GM12864 (cell line): ENCODE measurements at regions not wholly inside any gene's neighbourhood (a gene's known extent, or its start where the extent isn't known, plus 50 kb on each side); places are given as distances from the start of the nearest gene placed in this dataset.

Experiments
- DNase-seq: peaks from one replicate; pipeline ENCODE4 v3.0.0-alpha.2; 2011; ENCODE audit warnings: low read depth
- H3K4me3 ChIP-seq: 2 replicates; pipeline ENCODE4 v1.5.1; 2011; ENCODE audit warnings: mild to moderate bottlenecking, low read depth, low read length, control low read depth
- TF ChIP-seq, protein P1 (sequence below): IDR thresholded peaks from 2 replicates; pipeline ENCODE4 v1.5.1; 2011; ENCODE audit warnings: low read depth, mild to moderate bottlenecking, moderate library complexity, low read length, control low read depth, inconsistent platforms; ENCODE audit errors: missing control alignments

DNA sequence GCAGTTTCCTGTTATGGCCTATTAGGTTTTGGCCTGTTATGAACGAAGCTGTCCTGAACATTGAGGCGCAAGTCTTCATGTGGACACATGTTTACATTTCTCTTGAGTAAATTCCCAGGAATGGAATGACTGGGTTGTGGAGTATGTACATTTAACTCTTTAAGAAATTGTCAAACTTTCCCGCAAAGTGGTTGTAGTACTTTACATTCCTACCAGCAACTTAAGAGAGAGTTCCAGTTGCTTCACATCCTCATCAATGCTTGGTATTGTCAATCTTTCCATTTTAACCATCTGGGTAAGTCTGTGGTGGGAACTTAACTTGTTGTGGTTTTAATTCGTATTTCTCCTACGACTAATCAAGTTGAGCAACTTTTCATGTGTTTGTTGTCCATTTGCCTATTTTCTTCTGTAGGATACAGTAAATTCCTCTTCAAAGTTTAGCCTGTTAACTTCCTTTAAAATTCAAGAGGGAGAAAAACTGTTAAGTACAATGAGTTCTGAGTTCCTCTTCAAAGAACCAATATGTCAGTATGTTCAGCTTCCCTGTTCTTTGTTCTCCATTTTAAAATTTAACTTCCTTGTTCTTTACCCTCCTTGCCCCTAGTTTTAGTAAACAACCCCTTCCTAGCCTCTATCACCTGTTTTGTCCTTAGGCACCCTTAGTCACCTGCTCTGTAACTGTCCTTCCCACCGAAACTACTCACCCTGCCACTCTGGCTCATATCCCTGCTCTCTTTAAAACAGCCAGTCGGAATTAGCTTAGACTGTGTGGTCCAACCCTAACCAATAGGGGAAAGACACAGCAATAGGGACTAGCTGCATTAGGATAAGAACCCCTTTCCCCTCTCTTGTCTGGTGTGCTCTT, 74.0 kb downstream of the FAM241B start:
- TF ChIP-seq, protein P1, sequence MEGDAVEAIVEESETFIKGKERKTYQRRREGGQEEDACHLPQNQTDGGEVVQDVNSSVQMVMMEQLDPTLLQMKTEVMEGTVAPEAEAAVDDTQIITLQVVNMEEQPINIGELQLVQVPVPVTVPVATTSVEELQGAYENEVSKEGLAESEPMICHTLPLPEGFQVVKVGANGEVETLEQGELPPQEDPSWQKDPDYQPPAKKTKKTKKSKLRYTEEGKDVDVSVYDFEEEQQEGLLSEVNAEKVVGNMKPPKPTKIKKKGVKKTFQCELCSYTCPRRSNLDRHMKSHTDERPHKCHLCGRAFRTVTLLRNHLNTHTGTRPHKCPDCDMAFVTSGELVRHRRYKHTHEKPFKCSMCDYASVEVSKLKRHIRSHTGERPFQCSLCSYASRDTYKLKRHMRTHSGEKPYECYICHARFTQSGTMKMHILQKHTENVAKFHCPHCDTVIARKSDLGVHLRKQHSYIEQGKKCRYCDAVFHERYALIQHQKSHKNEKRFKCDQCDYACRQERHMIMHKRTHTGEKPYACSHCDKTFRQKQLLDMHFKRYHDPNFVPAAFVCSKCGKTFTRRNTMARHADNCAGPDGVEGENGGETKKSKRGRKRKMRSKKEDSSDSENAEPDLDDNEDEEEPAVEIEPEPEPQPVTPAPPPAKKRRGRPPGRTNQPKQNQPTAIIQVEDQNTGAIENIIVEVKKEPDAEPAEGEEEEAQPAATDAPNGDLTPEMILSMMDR = no peak
- DNase-seq = no peak
- no peak overlapping the region for H3K4me3 ChIP-seq

DNA sequence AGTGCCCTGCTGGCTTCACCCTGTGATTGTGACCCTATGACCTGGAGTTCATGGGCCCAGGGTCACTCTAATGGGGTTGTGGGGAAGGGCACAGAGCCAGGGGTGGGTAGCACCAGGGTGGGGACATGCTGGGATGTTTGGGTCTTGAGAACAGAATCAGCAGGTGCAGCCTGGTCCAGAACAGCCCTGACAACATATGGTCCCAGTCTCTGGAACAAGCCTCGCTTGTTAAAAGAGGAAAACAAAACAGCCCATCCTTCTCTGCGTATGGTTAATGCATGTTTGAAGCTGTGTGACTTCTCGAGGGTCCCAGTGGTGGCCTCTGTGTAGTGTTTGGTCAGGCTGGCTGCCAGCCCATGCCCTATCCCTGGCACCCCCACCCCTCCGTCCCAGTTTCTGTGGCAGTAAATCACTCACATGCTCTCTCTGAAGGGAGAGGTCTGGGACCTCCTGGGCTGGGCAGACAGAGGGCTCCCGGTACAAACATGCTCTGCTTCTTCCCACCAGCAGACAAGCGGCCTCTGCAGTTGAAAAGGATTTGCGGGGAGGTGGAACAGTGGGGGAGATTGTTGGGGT, 79.4 kb downstream of the FAM241B start:
- H3K4me3 ChIP-seq = no peak overlapping the region
- DNase-seq = no peak
- TF ChIP-seq, protein P1 = no peak

DNA sequence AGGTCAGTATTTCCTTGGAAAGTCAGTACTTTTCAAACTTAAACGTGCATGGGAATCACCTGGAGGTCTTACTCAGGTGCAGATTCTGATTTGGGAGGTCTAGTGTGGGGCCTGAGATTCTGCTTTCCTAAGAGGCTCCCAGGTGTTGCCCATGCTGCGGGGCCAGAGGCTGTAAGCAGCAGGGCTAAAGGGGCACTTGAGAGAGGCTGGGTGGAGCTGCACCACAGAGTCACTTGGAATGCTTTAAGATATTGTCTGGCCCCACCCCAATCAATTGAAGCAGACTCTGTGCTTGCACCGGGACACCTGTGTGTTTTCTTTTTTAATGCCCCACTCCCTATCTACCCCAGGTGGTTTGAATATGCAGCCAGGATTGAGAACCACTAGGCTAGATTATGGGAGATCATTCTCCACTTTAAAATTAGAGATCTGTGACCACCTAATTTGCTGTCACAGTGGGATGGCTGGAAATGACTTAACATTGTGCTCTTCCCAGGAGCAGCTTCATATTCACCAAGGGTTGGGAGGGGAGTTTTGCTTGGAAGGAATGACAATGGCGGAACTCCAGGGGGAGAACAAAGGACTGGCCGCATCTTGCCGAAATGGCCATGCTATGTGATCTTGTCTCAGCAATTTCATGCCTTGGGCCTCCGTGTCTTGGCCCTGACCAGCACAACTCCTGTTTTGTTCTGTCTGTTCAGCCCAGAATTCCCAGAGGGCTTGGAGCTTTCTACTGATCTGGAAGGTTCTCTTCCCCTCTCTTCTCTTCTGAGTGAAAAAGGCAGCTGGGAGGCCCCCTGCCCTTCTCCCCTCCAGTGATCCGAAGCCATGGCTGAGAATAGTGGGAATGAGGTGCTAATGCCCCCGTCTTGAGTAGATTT, 80.2 kb downstream of the FAM241B start:
- H3K4me3 ChIP-seq = no peak overlapping the region
- DNase-seq = no peak
- TF ChIP-seq, protein P1 = no peak

DNA sequence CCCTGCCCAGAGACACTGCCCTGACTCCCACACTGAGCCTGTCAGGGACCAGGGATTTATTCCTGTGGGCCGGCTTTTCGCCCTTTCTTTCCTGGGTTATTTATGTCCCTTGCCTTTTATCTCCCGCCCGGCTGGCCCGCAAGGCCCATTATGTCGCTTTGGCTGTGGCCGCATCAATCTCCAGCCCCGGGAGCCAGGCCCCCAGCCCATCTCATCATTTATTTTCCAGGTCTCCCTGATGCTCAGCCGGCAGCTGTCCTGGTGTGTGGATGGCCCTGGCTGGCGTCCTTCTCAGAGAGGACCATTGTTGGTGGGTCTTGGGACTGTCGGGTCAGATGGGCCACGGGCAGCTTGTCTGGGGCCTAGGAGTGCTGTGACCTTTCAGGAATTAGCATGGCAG, 82.3 kb downstream of the FAM241B start:
- no peak for DNase-seq
- no peak overlapping the region for H3K4me3 ChIP-seq
- TF ChIP-seq, protein P1 = no peak

DNA sequence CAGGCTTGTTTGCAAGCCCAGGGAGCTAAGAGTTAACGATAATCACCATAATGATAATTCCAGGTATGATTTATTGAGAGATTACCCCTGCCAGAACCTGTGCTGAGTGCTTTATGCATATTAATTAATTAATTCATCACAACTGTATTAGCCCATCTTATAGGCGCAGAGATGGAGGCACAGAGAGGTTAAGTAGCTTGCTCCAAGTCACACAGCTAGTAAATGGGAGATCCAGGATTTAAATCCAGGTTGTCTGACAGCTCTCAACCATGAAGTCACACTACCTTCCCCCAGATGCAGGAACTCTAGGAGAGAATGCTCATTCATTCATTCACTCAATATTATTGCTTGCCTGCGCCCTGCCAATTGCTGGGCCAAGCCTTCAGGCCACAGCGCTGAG, 84.5 kb downstream of the FAM241B start:
- TF ChIP-seq, protein P1 = no peak
- no peak for DNase-seq
- H3K4me3 ChIP-seq = no peak overlapping the region

DNA sequence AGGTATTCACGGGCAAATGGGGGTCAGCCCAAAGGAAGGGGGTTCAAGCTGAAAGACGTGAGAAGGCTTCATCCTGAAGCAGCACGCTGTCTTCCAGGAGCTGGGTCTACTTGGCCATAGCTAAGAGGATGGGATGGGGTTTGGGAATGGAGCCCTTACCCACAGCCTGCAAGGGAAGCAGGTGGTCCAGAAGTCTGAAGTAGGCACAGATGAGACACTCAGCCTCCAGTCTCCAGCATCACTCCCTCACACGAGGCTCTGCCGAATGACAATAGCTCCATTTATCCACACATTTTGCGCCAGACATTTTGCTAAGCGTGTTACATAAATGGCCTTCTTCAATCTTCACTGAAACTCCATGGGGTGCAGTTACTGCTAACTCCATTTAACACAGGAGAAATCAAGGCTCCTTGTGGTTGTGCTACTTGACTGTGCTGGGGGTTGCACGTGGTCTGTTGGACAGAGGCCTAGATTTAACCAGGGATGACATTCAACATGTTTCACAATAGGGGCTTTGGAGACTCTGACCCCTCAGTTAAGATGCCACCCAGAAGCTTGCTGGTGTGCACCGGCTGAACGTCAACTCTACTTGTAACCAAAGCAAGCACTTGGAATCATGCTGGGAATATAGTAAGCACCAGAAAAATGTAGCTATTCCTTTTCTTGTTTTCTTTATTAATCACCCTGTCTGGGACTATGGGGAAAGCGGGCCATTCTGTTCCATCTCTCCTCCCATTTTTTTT, 85.3 kb downstream of the FAM241B start:
- no peak overlapping the region for H3K4me3 ChIP-seq
- DNase-seq = no peak
- TF ChIP-seq, protein P1 = no peak
